Dedifferentiated amniotic fluid mesenchymal stem cell (primary cell): ENCODE measurements at regions not wholly inside any gene's neighbourhood (a gene's known extent, or its start where the extent isn't known, plus 50 kb on each side); places are given as distances from the start of the nearest gene placed in this dataset.

Source experiments
- DNase-seq: peaks from one replicate; pipeline ENCODE4 v3.0.0-alpha.2; 2016; ENCODE audit errors: extremely low spot score

GRCh38 chr6:92069781-92070180, 1349.6 kb downstream of the EPHA7 start:
- no peak for DNase-seq

DNA sequence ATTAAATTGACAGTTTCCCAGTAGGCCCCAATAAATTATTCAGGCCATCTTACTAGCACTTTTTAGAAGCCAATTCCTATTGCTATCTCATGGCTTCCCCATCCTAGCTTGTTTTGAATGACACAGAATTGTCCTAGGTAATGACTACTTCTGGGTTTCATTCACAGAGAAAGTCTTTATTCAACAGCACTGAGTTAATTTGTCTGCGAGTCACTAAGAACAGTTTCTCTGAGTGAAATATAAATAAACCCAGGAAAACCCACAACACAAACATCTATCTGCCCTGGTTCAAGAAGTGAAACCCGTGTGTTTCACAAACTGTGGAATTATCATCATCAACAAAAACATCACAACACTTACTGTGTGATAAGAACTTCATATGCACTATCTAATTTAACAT, 1366.8 kb downstream of the EPHA7 start:
- DNase-seq: no peak

- DNase-seq: no peak
Measured at GRCh38 chr6:92050216-92050615, 1369.1 kb downstream of the EPHA7 start.

DNA sequence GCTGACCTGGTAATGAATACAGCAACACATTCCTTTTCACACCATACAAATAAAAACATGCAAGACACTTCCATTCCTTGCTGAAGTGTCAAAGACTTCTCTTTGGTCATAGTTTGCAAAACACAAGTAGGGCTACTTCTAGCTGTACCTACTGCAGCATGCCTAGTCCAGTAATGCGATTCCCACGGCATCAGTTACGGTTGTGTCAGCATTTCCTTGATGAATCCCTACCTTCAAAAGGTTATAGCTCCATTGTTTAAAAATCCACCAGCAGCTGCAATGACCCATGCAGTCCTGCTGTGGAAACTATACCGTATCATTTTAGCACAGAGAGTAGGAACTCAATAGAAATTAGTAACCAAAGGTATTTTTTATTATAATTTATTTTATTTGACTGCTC, 1371.5 kb downstream of the EPHA7 start:
- no peak for DNase-seq

- no peak for DNase-seq
Measured at GRCh38 chr6:92047152-92047850, 1372.1 kb downstream of the EPHA7 start.

- DNase-seq: no peak
Measured at GRCh38 chr6:92044312-92044711, 1375.0 kb downstream of the EPHA7 start.

DNA sequence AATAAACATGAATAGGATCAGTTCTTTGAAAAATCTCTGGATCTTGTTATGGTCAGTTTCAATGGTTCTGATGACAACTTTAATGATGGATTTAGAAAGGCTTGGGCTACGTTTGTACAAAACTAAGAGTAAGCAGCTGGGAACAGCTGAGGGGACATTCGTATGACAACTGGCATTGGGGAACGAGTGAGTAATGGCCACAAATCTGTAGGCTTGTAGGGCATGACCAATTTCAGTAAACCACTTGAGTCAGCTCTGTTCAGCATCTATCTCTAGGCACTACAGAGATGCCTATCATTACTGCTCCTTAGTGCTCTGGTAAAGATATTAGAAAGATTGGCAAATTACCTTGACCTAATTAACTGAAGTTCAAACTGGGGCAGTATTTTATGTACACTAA, 1375.6 kb downstream of the EPHA7 start:
- no peak for DNase-seq

DNA sequence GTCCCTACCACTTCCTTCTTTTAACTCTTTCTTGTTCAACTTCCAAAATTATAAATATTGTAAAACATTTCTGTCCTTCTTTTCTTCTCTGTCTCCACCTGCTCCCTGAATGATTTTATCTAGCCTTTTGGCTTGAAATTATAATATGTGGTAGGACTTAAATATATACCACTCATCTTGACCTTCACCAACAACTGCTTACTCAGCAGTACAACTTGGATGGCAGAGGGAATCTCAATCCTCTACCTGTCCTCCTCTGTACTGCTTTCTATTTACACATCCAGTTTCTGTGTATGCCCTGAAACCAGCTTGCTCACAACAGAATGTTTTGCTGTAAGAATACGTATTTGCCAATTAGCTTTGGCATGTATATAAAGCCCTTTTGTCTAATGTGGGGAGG, 1392.5 kb downstream of the EPHA7 start:
- no peak for DNase-seq

GRCh38 chr6:92024881-92025280, 1394.5 kb downstream of the EPHA7 start:
- no peak for DNase-seq

DNA sequence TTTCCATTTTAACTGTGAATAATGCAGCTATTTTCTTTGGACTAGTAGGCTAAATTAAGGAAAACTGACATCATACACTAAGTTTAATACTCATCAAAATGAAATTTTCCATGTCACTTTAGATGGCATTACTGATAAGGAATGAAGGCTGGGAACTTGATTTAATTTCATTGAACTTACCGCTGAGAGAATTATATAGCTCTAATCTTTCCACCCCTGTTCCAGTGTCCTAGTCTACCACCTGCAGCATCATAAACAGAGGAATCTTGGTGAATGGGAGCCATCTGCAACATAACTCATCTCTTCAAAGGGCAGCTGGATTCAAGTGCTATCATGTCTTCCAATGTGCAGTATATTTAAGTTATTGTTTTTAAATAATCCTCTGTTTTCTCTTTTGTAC, 1395.2 kb downstream of the EPHA7 start:
- no peak for DNase-seq

GRCh38 chr6:92023410-92023966, 1395.9 kb downstream of the EPHA7 start:
- DNase-seq: no peak

DNA sequence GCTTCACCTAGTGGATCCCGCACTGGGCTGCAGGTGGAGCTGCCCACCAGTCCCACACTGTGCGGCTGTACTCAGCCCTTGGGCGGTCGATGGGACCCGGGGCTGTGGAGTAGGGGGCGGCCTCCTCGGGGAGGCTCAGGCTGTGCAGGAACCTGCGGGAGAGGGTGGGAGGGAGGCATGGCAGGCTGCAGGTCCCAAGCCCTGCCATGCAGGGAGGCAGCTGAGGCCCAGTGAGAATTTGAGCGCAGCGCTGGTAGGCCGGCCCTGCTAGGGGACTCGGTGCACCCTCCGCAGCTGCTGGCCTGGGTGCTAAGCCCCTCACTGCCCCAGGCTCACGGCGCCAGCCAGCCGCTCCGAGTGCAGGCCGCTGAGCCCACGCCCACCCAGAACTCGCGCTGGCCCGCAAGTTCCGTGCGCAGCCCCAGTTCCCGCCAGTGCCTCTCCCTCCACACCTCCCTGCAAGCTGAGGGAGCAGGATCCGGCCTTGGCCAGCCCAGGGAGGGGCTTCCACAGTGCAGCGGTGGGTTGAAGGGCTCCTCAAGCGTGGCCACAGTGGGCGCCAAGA, 1407.6 kb downstream of the EPHA7 start:
- DNase-seq: no peak

DNA sequence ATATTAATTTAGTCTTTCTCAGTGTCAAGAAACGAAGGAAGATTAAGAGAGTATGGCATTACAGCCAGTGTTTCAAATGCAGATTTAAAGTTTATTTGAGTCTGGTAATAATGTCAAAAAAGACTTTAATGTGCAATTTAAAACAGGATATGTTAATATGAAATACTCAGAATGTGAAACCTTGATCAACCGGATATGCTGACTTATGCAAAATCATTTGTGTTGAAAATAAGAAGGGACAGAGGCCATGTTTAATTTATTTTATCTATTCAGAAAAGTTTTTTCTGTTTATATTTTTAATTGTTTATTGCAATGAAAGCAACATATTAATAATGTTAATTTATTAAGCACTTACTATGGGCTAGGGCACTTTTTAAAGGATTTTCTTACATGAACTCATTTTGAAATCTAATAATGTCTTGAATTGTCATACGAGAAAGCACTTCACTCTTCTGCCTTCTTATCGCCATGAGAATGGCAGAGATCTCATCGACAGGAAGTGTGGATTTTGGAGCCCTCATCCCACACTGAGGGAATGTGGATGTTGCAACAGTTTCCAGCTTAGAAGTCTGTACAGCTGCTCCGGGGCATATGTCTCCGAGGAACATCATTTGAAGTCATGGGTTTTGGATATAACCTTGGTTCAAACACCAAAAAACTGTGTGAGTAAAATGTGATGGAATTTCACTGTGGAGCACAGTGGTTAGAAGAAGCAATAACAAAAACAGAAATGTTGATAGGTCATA, 1410.4 kb downstream of the EPHA7 start:
- no peak for DNase-seq

DNA sequence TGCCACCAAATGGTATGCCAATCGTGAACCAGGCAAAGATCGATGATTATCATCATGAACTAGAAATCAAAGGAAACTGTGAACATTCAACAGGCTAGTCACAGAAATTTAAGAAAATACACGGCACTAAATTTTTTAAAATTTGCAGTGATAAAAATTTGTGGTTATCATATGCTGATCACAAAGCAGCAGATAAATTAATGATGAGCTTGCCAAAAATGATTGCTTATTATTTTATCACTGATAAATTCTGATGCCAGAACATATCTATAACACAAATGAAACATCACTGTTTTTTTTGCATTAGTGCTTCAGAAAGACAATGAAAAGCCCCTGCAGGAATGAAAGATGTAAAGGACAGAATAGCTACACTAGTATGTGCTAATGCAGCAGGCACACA, 1413.2 kb upstream of the MAP3K7 start:
- no peak for DNase-seq

DNA sequence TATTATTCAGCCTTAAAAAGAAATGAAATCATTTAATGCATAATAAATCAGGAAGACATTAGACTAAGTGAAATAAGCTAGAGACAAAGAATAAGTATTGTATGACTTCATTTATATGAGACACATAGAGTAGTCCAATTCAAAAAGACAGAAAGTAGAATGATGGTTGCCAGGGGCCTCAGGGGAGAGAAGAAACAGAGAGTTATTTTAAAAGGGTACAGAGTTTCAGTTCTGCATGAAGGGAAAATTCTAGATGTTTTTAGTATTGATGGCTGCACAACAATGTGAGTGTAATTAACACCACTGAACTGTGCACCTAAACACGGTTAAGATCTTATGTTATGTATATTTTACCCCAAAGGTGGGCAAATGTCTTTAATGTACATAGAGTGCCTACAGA, 1407.9 kb upstream of the MAP3K7 start:
- DNase-seq: no peak

- no peak for DNase-seq
Measured at GRCh38 chr6:91982559-91982958, 1395.7 kb upstream of the MAP3K7 start.

GRCh38 chr6:91976797-91977196, 1389.9 kb upstream of the MAP3K7 start:
- no peak for DNase-seq

- no peak for DNase-seq
Measured at GRCh38 chr6:91970700-91971099, 1383.8 kb upstream of the MAP3K7 start.

GRCh38 chr6:91965872-91966271, 1379.0 kb upstream of the MAP3K7 start:
- DNase-seq: no peak

DNA sequence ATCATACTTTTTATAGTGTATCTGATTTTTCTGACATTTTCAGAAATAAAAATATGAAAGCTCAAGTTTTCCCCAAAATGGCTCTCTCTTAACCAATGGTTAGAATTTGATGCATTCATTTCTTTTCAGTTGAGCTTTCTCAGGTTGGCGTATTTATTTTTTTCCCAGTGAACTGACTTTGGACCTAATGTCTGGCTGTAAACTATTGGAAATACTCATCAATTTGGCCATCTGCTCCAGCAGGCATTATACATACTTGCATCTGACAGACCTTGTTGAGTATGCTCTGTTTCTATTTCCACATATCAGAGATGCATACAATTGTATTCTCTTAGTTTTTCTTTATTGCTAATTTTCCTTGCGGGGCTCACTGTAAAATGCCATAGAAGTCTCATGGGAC, 1374.8 kb upstream of the MAP3K7 start:
- DNase-seq: no peak

DNA sequence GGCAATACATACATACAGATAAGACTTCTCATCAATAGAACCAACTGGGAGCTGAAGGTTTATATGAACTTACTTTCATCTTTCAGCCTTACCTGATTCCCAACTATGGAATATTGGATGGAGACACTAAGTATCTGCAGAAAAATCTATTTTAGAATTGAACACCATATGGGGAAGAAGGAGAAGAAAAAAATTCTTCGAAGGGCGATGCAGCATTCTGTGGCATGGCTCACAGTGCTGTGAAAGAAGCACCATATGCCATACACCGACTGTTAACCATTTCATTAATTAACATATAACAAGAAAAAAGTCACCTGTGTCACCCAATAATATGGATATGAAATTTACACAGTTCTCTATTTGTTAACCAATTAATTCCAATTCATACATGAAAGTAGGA, 1374.4 kb upstream of the MAP3K7 start:
- DNase-seq: no peak

DNA sequence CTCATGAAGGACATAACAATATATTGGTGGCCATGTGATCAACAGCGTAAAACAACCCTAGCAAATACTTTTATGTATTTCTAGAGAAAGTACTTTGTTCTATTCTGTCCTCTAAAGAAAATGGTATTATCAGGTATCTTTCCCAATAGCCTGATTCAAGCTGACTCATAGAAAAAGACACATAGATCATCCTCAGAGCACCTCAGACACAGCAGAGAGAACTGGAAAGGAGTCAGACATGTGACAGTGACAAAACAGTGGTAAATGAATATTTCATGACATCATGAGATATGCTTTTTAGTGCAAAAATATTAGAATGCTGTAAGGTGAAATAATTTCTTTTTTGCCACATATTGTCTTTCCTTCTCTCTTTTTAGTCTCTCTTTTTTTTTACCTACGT, 1355.0 kb upstream of the MAP3K7 start:
- no peak for DNase-seq

GRCh38 chr6:91940801-91941200, 1353.9 kb upstream of the MAP3K7 start:
- no peak for DNase-seq
